GM20000 (cell line): ENCODE measurements at regions not wholly inside any gene's neighbourhood (a gene's known extent, or its start where the extent isn't known, plus 50 kb on each side); places are given as distances from the start of the nearest gene placed in this dataset.

ENCODE experiments used
- DNase-seq: peaks from one replicate; pipeline ENCODE4 v3.0.0; 2012; ENCODE audit warnings: low spot score
- TF ChIP-seq, protein P1 (sequence below): IDR thresholded peaks from 2 replicates; pipeline ENCODE4 v1.5.1; 2012; ENCODE audit warnings: mild to moderate bottlenecking, control low read depth; ENCODE audit errors: extremely low read depth, missing control alignments

DNA sequence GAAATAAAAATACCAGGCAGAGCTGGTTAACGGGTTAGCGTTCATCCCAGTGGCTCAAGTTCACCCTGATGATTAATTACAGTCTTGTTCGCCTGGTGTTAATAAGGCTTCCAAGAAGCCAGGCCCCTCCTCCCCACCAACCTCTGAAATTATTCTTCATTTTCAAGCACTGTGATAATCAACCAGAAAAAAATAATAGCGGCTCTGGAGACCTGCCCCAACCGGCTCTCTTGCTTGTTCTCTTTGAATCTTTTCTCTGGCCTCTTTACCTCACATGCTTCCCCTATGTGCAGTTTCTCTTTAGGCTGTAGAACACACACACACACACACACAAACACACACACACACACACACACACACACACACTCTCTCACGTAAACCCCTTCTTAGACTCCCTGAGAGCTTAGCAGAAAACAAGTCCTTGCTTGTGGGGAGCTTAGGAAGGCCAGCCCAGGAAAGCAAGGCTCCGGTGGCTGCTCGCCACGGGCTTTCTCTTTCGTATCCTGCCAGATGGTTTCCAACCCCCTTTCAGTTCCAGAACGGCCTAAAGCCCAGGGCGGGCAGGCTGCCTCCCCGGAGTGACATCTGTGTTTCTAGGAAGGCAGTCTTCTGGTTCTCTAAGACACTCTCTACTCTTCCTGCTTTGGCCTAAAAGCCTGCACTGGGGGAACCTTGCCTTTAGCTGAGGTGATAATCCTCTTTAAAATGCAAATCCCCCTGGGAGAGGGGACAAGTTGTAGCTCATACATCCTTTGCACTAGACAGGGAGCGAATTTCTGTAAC is 106.4 kb upstream of the SESN3 start:
- TF ChIP-seq, protein P1, sequence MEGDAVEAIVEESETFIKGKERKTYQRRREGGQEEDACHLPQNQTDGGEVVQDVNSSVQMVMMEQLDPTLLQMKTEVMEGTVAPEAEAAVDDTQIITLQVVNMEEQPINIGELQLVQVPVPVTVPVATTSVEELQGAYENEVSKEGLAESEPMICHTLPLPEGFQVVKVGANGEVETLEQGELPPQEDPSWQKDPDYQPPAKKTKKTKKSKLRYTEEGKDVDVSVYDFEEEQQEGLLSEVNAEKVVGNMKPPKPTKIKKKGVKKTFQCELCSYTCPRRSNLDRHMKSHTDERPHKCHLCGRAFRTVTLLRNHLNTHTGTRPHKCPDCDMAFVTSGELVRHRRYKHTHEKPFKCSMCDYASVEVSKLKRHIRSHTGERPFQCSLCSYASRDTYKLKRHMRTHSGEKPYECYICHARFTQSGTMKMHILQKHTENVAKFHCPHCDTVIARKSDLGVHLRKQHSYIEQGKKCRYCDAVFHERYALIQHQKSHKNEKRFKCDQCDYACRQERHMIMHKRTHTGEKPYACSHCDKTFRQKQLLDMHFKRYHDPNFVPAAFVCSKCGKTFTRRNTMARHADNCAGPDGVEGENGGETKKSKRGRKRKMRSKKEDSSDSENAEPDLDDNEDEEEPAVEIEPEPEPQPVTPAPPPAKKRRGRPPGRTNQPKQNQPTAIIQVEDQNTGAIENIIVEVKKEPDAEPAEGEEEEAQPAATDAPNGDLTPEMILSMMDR: no peak
- DNase-seq: peak; percentile 64

DNA sequence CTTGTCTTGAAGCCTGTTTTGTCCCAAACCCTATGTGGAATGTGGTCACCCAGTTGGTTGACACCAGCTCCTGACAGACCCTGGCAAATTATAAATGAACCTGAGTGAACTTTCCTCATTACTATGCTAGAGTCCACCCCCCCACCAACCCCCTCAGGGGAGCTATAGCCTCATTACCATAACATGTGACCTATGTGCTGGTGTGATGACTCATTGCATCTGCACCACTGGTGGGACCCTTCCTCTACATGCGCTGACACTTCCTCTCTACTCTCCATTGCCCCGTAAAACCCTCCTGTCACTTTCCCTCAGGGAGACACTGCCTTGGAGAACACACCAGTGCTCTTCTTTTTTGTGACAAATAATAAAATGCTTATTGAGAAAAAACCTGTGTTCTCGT is 105.0 kb upstream of the SESN3 start:
- TF ChIP-seq, protein P1: no peak
- DNase-seq: no peak

DNA sequence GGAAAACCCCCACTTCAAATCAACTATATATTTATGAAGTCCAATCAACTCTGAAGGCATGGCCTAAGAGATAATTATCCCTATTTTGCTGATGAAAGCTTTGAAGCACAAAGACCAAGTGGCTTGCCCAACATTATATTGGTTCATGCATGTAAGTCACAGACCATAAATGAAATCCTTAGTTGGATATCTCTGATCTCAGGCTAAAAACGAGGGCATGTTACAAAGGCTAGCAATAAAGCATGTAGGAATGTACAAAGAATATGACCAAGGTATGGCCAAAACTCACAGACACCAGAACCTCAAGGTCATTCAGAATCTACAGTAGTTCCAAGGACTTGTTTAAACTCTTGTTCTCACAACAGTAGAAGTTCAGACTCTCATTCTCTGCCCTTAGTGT is 100.2 kb upstream of the SESN3 start:
- DNase-seq: no peak
- TF ChIP-seq, protein P1: no peak

DNA sequence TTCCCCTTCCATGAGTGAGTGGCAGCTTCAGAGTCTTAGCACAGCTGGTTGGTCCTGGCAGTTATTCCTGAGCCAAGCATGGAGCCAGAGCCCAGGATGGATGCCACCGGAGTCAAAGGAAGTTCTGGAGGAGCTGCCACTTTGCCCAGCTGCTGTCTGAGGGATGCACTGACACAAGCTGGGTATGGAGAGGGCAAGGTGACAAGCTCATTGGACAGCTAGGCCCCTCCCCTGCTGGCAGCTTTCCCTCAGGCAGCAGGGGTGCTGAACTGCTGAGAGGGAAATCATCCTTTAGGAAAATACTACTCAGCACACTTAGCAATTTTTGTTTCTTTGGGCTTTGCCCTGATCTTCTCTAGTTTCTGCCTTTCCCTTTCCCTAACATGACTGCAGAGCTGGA is 99.3 kb upstream of the SESN3 start:
- TF ChIP-seq, protein P1: no peak
- DNase-seq: no peak

DNA sequence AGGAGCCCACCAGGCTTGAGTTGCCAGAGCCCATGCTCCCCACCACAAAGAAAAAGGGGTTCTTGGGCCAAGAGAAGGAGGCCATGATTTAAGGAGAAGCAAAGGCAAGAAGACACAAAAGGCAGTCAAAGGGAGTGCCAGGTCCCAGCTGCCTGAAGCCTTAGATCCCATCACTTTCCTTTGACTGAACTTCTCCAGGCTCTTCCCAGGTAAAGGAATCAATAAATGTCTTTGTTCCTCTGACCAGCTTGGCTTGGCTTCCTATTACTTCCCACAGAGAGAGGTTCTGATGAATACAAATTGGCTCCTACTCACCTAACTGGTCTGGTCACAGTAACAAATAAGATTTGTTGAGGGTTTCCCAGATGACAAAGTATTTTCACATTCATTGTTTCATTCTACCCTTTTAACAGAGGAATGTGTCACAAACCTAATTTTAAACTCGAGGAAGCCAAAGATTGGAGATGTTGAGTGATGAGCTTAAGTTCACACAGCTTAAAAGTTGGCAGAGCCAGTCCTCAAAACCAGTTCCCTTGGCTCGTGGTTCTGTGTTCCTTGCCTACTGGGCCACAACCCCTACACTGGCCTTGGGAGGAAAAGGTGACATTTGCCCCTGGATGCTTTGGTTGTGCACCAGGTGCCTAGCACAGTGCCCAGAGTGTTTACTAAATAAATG is 96.4 kb upstream of the SESN3 start:
- TF ChIP-seq, protein P1: no peak
- DNase-seq: no peak

DNA sequence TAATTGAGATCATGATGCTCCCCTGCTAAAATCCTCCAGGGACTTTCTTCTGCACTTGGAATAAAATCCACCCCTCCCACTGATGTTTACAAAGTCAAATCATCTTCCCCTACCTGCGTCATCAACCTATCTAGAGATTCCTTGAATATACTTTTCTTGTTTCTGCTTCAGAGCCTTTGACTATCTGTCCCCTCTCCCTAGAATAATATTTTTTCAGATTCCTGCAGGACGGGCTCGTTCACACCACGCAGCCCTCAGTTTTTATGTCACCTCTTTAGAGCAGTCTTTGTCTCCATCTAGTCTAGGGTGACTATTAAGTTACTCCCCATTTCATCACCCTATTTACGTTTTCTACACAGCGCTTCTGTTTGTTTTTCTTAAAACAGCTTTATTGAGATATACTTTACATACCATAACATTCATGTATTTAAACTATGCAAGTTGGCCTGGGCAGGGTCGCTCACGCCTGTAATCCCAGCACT is 94.8 kb upstream of the SESN3 start:
- TF ChIP-seq, protein P1: no peak
- no peak for DNase-seq

DNA sequence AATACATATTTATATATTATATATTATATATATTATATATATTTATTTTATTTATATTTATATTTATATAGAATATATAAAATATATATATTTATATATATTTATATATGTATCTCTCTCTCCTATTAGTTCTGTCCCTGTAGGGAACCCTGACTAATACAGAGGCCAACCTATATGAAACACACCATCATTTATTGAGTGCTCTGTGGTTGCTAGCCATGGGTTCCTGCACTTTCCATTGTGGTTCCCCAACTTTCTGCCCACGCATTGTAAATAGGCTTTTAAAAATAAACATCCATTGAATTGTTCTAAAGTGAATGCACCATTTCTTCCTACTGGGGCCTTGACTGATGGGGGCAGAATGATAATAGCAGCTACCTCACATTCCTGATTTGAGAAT is 93.8 kb upstream of the SESN3 start:
- TF ChIP-seq, protein P1: no peak
- no peak for DNase-seq
